ENCODE measurements at regions not wholly inside any gene's neighbourhood (a gene's known extent, or its start where the extent isn't known, plus 50 kb on each side); places are given as distances from the start of the nearest gene placed in this dataset.

GRCh38 chr1:9179463-9180110 lies 50.7 kb upstream of the GPR157 start:
- DNase-seq = no peak

DNA sequence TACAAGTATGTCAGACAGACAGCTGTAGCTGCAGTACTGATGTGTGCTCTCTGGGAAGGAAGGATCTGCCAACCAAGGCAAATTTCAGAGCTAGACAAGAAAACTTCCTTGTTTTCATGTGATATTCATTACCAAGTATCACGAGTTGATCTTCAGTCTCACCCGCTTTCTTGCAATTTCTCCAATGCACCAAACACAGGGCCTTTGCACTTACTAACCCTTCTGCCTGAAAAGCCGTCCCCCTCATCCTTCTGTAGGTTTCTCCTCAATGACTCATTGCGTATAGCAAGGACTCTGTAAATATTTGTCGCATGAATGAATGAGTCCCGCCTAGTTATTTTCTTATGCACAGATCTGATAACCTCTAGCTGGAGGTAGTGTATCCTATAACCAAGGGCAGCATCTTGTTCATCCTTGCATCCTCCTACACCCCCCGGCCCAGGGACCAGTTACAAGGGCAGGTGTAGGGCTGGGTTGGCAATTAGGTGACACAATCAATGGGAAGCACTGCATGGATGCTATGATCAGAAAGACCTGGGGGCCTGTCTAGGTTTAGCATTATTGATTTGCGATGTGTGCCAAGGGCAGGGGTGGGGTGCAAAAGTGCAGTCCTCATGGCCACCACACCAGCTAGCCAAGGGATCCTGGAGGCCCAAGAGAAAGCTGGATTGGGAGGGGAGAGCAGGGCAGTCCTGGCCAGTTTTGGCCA lies 51.4 kb upstream of the GPR157 start:
- DNase-seq = no peak

GRCh38 chr1:9181176-9181906 lies 52.4 kb upstream of the GPR157 start:
- DNase-seq = peak; percentile 79

DNA sequence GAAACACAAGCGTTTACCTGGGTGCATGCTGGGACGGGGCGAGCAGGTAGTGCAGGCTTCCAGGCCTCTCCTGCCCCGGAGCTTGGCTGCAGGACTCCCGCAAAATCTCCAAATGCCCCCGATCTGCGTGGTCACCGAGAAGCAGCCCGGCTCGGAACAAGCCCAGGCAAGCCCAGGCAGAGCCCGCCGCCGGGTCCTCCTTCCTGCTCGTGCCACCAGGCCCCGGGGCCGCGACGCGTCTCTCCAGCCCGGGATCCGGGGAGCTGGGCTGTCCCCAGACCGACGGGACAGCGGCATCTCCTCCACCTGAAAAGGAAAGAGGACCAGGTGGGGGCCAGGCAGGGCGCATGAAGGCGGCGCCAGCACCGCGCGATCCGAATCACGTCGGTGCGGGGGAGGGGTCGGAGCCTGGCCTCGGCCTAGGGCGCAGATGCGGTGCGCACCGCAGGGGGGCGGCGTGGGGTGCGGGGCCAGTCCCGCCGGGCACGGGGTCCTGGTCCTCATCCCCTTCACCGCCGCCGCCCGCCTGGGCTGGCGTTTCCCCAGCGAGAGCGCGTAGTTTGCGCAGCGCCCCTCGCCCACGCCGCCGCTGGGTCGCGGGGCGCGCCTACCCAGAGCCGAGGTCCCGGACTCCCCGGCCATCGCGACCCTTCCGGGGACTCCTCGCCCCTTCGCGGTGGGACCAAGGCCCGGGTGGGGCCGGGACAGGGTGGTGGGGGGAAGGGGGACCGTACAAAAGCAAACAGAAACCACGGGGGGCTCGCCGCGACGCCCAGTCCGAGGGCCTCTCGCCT lies 52.4 kb upstream of the H6PD start:
- no peak for DNase-seq

DNA sequence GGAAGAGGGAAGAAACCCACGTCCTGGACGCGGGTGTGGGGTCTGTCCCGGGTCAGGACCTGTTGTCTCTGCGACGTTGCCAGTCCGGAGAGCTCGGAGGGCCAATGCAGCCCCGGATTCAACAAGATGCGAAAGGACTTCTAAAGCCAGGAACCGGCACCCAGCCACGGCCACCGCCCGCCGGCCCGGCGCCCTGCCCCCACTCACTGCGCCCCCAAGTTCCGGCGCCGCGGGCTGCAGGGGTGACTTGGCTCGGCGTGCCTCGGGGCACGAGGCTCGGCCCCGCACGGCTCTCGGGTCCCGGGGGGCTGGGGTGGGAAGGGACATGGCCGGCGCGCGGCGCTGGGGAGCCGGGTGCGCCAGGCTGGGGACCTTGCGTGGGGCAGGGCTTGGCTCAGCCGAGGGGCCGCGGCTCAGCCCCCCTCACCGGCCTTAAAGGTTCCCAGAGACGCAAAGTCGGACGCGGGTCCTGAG lies 51.8 kb upstream of the H6PD start:
- no peak for DNase-seq

DNA sequence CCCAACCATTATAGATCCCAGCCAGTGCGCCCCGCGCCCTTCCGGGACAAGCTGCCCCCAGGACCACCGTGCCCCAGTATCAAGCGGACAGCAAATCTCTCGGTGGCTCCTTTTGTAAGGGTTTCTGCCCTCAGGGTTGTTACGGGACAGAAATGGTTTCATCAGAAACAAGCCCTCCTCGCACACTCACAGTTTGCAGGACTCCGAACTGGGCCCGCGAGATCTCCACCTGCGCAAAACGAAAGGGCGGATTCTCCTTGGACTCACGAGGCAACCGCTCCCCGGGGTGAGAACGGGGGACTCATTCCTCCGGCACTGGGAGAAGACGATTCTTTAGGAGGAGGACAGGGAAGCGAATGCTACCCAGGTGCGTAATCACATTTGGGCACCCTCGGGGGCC lies 51.1 kb upstream of the H6PD start:
- DNase-seq = no peak

GRCh38 chr1:9183898-9184297 lies 50.7 kb upstream of the H6PD start:
- no peak for DNase-seq

GRCh38 chr1:9184749-9185148 lies 49.8 kb upstream of the H6PD start:
- DNase-seq = no peak

Measured in stimulated activated CD4-positive, alpha-beta T cell treated with anti-CD3 and anti-CD28 coated beads, Interleukin-12 subunit alpha, Interleukin-12 subunit beta, amount 100 ng/mL, for 4 hours (primary cell).